SK-MEL-5 (cell line): ENCODE measurements at regions not wholly inside any gene's neighbourhood (a gene's known extent, or its start where the extent isn't known, plus 50 kb on each side); places are given as distances from the start of the nearest gene placed in this dataset.

Source experiments
- DNase-seq: peaks from one replicate; pipeline ENCODE4 v3.0.0-alpha.2; 2016; ENCODE audit warnings: low read depth, low spot score
- in situ Hi-C: cut with HindIII; loops from 2 replicates; pipeline ENCODE4 v1.10.0; 2016; ENCODE audit warnings: low sequenced_read_pairs, high pct_unique_total_duplicates, low pct_unique_long_range_greater_than_20kb

DNA sequence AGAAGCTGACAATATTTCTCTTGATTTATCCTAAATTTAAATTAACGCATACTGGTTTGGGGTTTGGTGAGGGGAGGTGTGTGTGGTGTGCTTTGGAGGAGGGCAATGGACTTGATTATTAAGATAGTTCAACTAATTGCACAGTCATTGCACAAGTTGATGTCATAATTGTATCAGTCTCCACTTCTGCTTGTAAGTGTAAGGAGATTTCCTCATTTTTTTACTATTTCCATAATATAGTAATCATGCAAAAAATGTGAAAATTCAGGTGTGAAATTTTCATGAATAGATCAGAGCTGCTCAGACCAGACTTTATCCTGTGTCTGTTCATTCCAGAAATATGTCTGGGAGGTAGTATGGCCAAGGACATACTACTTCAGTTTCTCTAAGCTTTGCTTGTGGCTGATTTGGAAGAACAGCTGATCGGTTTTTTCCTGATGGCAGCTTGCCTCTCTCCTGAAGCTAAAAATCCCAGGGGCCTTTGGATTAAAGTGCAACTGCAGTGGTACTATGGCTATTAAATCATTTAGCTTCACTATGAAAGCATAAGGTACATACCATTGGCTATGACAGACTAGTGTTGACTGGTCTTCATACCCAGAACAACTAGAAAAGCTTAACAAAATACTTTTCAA is 201.8 kb upstream of the MIR17HG start:
- no peak for DNase-seq
- in situ Hi-C loops, result no loop called here

DNA sequence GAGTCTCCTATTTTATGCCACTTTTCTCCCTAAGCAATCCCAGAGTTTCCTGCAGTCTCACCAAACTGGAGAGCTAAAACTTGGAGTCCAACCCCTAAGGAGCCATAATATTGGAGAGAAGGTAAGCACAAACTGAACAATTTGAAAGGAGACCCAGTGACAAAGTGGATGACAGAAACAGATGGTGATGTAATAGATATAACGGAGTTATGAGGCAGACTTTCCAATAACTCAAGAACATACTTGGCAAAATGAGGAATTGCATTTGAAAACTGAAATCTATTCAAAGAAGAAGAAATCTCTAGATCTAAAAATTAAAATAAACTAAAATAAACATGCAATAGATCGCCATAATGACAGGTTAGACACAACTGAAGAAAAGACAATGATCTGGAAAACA is 200.9 kb upstream of the MIR17HG start:
- in situ Hi-C loops, result no loop called here
- DNase-seq, result no peak

DNA sequence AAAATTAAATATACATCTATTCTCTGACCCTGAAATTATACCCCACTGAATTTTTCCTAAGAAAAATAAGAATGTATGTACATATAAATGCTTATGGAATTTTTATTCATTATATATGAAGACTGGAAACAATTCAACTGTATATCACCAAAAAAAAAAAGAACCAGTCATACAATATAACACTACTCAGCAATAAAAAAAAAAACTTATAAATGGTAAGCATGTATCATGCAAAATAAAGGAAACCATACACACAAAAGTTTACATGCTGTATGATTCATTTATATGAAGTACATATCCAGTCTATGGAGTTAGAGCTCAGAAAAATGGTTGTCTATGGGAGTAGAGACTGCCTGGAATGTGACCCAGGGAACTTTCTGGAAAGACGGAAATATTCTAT is 199.4 kb upstream of the MIR17HG start:
- DNase-seq, result no peak
- in situ Hi-C loops, result no loop called here

DNA sequence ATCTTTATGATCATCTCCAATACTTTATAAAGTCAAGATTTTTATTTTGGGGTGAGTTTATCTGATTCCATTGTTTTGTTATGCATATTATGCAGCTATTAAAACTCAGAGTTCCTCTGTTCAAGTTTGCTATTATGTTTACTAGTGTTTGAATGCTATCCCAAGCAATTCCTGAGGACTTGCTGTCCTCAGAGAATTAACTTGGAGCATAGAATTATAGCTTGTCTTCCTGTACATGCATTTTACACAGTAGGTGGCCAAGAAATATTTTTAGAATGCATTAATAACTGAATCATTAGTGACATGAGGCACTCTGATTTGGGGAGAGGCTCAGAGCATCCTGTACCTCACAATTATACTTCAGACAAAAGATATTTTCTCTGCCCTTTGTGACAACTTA is 195.6 kb upstream of the MIR17HG start:
- no peak for DNase-seq
- in situ Hi-C loops, result no loop called here

DNA sequence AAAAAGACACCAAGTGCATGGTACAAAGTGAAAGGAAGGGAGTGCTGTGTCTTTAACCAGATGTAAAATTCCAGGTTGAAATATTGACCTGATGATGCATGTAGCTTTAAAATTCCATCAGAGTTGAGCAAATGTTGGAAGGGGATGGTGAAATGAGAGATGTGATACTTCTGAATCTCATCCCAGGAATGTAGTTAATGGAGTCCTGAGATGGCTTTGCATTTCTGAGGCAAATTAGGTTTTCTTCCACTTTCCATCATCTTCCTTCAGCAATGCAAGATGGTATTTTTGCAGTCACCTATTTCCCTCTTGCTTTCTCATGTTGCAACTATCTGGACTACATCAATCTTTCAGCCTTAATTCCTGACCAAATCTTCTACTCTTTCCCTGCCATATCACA is 194.1 kb upstream of the MIR17HG start:
- no peak for DNase-seq
- in situ Hi-C loops, result no loop called here

DNA sequence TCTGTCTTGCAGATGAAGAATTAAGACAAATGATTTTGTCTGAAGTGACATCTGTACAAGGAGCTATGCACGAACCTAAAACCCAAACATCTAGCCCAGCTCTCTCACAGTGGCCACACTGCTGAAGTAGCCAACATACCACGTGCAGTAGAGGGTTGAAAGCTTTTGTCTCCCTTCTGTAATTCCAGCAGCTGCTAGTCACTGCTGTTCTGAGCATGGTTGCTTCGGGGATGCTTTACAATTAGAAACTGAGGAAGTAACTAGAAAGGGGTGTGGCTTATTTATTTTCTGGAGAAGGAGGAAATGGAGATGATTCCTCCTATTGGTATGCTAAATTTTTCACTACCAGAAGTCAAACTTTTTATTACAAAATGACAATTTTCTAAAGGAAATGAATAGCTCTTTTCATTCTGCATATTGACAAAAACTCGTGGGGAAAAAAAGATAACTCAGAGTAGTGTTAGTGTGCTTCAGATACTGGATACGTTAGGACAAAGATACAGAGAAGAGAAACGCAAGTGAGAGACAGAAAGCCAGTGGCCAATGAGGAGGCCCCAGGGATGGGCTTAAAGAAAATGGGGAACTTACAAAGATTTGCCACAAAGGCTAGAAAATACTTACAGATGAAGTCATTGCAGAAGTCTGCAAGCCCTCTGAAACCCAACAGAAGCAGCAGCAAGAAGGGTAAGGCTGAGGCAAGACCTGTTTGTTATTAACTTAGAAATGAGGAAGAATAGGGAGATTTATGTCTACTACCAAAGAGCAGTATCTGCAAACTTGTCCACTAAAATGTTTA is 192.7 kb upstream of the MIR17HG start:
- in situ Hi-C loops, result no loop called here
- DNase-seq, result no peak

DNA sequence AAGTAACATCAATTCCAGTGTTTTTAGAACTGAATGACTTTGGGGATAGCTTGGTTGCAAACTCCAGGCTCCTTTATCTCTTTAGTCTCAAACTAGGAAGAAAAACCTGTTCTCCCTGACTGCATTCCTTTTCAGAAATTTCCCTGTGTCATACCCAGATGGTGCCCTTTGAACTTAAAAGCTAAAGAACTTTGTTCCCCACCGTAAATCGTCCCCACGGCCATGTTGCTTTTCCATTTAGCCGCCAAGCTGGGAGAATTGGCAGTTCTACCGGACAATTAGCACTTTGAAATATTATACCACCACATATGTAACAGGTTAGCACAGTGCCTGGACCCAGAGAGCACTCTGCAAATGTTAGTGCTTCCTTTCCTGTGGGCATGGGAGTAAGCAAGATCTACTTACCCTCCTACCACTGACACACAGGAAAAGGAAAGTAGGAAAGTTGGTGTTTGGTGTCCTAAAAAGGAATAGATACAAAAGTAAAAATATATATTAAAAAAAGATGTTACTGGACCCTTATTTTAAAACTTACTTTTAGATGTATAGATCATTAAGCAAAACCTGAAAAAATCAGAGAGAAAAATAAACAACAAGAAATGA is 191.9 kb upstream of the MIR17HG start:
- in situ Hi-C loops, result no loop called here
- DNase-seq, result no peak

DNA sequence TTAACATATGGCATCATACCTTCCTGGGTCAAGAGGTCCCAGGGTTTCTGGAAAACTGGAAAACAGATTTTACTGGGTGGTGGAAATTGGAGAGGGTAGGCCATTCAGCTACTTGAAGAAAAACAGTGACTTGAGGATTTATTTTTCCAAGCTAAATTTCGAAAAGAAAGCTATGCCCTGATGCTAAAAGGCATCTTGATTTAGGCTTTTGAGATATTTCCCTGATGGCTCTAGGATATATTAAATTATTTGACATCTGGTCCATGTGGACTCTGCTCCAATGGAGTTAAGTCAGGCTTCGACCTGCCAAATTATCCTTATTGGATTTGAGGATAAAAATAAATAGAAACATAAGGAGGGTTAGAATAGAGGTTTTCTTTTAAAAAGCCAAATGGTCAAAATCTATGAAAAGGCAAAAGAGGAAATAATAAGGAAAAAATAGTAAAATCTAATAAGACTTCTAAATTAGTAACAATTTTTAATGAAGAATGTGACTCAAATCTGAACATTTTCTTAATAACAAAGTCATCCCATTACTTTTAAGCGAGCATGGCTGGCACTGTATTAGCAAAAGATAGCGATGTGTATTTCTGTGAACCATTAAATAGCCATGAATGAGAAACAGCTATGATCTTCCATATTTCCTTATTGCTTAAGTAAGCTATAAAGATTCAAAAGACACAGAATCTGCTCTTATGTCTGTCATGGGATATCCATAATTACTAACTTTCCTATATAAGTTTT is 190.0 kb upstream of the MIR17HG start:
- DNase-seq, result no peak
- in situ Hi-C loops, result no loop called here

DNA sequence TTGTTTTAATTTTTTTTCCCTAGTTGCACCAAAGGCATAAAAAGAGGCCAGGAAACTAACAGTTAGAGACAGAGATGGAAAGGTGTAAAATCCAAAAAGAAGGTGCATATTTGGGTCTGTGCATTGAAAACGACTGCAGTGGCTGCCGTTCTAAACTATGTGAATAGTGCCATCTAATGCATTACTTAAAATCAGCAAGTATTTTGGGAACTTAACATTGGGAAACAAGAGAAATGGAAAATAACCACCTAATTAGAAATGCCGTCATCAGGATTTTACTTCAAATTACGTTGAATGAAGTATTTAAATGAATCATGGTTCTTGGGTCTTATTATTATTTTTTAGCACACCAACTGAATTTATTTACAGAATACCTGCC is 189.5 kb upstream of the MIR17HG start:
- in situ Hi-C loops, result no loop called here
- peak; percentile 55 for DNase-seq

DNA sequence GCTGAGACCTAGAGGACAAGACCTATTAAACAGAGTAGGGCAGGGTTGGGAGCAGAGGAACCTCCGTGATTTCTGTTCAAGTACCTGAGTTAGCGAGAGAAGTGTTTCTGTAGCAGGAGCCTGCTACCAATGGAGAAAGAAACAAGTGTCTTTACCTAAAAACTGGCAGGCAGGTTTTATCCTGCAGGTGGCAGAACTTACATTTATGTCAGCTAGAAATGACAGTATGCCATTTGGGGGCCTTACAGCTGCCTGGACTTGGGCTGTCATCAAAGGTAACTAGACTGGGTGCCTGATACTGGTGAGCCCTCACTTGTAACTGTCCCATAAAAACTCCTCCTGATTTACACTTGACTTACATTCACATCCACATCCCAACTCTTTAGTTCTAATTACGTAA is 185.3 kb upstream of the MIR17HG start:
- in situ Hi-C loops, result no loop called here
- peak; percentile 58 for DNase-seq

DNA sequence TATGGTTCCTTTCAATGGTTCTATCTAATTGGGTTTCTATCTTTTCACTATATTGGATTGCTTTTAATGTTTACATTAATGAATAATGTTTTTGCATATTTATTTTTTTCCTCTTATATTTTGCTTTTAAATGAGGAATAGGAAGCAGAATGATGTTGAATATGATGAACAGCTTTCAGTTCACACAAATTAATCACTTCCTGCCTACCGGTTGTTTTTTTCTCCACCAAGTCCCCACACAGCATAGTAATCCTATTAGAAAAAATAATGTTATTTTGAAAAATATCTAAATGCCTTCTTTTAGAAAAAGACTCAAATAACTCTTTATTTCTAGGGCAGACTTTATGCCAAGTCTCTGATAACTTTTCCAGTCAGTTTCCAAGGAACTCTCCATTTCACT is 184.9 kb upstream of the MIR17HG start:
- in situ Hi-C loops, result no loop called here
- DNase-seq, result no peak

DNA sequence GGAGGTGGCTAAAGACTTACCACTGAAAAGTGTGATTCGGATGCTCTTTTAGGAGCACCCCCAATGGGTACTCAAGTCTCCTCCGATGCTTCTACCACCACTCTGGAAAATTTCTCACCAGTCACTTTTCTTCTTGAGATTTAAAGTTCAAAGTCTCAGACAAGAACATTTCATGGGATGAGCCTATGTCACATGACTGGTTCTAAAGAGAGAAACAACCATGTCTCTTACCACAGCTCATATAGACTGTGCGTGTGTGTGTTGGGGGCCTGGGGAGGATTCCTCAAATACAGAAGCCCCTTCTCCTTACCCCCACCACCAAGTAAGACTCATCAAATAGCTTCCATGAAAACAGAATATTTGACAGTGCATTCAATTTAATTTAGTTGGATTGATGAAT is 181.7 kb upstream of the MIR17HG start:
- no peak for DNase-seq
- in situ Hi-C loops, result no loop called here

DNA sequence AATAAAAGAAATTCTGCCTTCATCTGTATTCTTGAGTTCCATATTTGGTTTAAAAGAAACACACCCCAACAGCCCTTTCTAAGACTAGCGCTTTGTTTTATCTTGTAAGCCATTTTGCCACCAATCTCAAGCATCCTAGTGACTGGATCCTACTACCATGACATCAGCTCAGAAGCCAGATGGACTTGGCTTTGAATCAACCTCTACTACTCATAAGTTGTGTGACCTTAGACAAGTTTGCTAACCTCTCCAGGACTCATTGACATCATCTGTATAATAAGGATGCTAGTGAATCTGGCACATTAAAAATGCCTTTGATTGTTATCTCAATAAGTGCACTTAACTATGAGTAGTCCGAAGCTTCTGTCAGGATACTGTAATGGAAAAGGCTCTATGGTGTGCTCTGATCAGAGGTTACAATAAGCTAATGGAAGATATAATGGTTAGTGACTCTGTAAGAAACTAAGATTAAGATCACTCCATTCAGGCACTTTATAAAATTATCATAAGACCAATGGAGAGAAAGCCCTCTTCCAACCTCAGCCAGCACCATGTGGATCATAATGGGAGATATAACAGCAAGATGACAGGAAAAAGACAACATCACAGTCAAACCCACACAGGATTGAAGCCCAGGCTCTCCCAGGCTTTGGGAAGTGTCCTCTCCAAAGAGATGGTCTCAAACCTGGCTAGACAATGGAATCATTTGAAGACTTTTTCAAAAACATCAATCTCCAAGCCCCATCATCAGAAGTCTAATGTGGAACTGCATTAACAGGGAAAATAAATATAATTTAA is 180.6 kb upstream of the MIR17HG start:
- in situ Hi-C loops, result no loop called here

DNA sequence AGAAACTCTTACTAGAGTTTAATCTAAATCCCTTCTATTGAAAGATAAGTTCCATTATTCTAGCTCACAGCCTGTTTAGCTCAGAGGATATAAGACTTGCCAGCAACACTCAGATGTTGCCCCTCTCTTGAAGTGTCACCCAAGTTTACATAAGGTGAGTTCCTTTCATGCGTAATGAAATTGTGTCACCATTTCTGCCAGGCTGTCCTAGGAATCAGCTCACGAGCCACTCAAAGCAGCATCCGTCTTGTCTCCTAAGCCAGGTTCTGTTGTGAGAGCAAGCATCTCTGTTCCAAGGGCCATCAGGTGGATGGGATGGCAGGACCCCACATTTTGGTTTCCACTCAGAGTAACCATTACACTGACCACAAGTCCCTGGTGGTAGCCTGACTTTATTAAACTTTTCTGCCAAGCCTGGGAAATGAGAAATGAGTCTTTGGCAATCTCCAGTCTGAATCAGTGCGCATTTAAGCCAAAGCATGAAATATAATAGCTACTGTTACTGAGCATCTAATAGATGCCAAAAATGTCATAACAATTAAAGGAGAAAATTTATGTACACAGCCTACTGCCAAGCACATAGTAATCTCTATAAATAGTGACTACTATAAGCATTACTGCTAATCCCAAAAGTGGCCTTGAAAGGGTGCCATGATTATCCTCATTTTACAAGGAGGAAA is 179.6 kb upstream of the MIR17HG start:
- in situ Hi-C loops, result no loop called here
- DNase-seq, result no peak

More for the DNA sequence above, 180.6 kb upstream of the MIR17HG start:
- no peak for DNase-seq

DNA sequence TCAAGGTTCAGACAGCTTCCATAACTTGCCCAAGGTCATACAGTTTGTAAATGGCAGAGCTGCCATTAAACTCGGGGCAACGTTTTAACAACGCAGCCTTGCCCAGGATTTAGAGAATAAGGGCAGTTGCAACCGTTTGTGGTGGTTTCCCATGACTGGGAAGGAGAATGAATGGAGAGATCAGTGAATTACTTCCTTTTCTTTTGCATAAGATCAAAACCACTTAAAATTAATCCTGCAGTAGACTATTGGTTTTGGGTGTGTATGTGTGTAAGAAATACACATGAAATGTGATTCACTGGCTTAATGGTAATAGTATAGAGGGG is 179.1 kb upstream of the MIR17HG start:
- no peak for DNase-seq
- in situ Hi-C loops, result no loop called here

DNA sequence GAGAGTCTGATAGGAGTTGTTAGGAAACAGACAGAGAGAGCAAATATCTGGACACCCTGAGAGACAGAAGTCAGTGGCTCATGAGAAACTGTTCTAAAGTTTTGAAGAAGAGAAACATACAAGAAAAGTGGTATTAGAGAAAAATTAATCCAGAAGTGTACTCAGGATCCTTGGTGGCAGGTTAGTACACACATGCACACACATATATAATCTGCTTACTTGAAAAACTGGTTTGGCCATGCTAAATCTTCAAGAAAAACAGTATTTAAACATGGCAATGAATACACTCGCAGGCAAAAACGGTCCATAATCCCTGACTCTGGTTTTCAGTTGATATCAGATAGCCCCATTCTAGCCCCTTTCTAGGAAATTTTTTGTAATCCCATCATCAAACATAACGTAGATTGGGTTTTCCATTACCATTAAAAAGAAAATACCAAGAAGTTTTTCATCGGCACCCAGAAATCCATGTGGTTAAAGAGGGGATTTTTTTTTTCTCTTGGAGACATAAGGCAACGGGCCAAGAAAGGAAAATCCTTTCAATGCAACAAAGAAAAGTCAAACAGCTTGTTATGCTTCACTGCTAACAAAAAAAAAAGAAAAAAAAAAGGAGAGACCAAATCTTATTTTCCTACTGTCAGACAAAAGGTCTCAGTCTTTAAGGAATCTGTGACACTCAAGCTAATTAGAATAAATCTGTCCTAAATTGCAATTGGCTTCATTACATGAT is 178.0 kb upstream of the MIR17HG start:
- no peak for DNase-seq
- in situ Hi-C loops, result no loop called here

DNA sequence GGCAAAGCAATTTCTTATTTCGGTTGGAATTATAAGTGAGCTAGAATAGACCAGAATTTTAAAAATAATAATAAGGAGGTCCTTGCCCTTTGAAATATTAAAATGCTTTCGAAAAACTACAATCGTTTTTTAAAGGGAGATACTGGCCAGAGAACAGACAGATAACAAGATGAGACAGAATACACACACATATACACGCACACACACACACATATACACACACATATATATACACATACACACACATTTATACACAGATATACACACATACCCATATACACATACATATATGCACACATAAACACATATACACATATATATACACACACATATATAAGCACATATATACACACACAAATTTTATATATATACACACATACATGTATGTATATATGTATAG is 175.3 kb upstream of the MIR17HG start:
- in situ Hi-C loops, result no loop called here
- no peak for DNase-seq
